22Rv1 (cell line): ENCODE measurements at regions not wholly inside any gene's neighbourhood (a gene's known extent, or its start where the extent isn't known, plus 50 kb on each side); places are given as distances from the start of the nearest gene placed in this dataset.

Experiments
- CTCF ChIP-seq: fragments of 450-650 bp; IDR thresholded peaks from 2 replicates; pipeline ENCODE4 v1.5.1; 2017; ENCODE audit warnings: mild to moderate bottlenecking
- ZFX ChIP-seq: fragments of 450-650 bp; IDR thresholded peaks from 2 replicates; pipeline ENCODE4 v1.6.1; 2017; ENCODE audit warnings: antibody characterized with exemption, borderline replicate concordance

DNA sequence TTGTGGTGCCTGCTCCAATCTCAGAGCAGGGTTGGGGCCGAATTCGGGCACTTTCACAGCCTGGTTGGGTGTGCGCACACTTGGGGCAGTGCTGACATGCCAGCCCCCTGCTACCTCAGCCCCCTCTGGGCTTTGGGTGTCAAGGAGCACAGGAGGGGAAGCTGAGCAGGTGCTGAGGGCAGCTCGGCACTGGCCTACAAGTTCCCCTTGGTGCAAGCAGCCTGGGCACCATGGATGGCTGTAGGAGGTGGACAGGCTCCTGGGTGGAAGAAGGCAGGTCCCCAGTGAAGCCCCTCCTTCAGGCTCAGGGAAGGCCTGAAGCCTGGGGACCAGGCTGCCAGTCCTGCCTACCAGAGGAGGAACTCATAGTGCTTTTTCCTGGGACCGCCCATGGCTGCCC, 326.6 kb downstream of the NDFIP2 start:
- TF ChIP-seq CTCF (no peak), ZFX (no peak)
